Vagina (tissue), 2 donors: ENCODE measurements at regions not wholly inside any gene's neighbourhood (a gene's known extent, or its start where the extent isn't known, plus 50 kb on each side); places are given as distances from the start of the nearest gene placed in this dataset.
"Not testable (repeated sequence)": the region's sequence is repeated elsewhere in the genome, so short reads cannot be mapped to it uniquely, and the experiment has no call there.

Source experiments
- DNase-seq, 2 donors: peaks; one replicate each; pipeline ENCODE4 v3.0.0-alpha.2; 2017; ENCODE audit errors: extremely low spot score in 2 of 2
- H3K27ac ChIP-seq: fragments of 200-600 bp; sonication (generic); one replicate; pipeline ENCODE4 v1.5.1; 2019
- H3K27me3 ChIP-seq: fragments of 200-600 bp; sonication (generic); one replicate; pipeline ENCODE4 v1.5.1; 2019
- H3K36me3 ChIP-seq, 2 donors: fragments of 200-600 bp; sonication (generic); one replicate each; pipeline ENCODE4 v1.5.1; 2017 to 2019
- H3K4me1 ChIP-seq: fragments of 200-600 bp; sonication (generic); one replicate; pipeline ENCODE4 v1.5.1; 2019
- H3K4me3 ChIP-seq, 2 donors: fragments of 200-600 bp; sonication (generic); 1 replicate in 1 of 2; 2 replicates in 1 of 2; pipeline ENCODE4 v1.5.1; 2016 to 2019
- H3K9me3 ChIP-seq: fragments of 200-600 bp; sonication (generic); one replicate; pipeline ENCODE4 v1.5.1; 2019
- POLR2A ChIP-seq, 2 donors: fragments of 450-650 bp; IDR thresholded peaks; one replicate each; pipeline ENCODE4 v1.6.1; 2017; ENCODE audit warnings: antibody characterized with exemption in 2 of 2, mild to moderate bottlenecking in 2 of 2, moderate library complexity in 2 of 2
- POLR2AphosphoS5 ChIP-seq, 2 donors: sonication (generic); formaldehyde crosslinking; IDR thresholded peaks; one replicate each; pipeline ENCODE4 v1.9.0; 2017; ENCODE audit warnings: antibody characterized with exemption in 2 of 2, mild to moderate bottlenecking in 2 of 2, low read depth in 1 of 2; ENCODE audit not compliant: insufficient read depth in 1 of 2
- intact Hi-C: fragments of 100-400 bp; cut with DNase I; formaldehyde crosslinking; loops from one replicate; pipeline ENCODE4 v1.15.1; 2023
- TF ChIP-seq, protein P1 (sequence below), 3 experiments: fragments of 450-650 bp in 2 of 3; fragments of 200-600 bp in 1 of 3; sonication (generic) in 1 of 3; IDR thresholded peaks; one replicate each; pipeline ENCODE4 v1.5.1; 2017 to 2019; ENCODE audit warnings: antibody characterized with exemption in 3 of 3, mild to moderate bottlenecking in 2 of 3, moderate library complexity in 2 of 3

DNA sequence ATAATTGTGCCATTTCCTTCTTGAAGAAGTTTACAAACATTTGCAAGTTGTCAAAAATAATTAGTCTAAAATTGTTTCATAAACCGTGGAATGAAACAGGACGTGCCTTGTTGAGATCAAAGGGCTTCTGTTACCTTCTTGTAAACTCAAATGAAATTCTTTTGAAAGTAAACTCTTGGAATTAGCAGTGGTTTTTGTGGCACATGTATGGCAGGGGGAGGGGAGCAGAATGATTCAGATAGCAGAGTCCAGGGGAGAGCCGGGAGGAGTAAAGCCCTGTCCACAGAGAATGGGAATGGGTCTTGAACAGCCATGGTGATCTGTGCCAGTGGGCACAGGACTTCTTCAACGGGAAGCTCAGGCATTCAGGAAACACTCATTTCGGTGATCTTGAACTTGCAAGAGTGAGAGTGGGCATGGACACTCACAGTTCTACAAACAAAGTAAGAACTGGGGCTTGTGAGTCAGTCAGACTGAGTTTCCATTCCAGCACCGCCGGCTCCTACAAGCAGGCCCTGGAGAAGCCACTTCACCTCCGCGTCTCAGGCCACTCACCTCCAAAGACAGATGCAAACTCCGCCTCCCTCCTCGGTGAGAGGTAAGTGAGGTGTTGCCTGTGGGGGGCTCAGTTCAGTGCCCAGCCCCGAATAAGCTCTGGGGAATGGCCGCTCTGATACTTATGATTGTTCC is 143.1 kb downstream of the CDH26 start:
- Histone ChIP-seq H3K27me3 (no peaks in the 10 kb centered on the region), H3K4me1 (no peaks in the 10 kb centered on the region), H3K36me3 (no peaks in the 10 kb centered on the region), H3K27ac (no peak overlapping the region), H3K9me3 (no peaks in the 10 kb centered on the region), H3K4me3 (no peak overlapping the region)
- TF ChIP-seq, protein P1, sequence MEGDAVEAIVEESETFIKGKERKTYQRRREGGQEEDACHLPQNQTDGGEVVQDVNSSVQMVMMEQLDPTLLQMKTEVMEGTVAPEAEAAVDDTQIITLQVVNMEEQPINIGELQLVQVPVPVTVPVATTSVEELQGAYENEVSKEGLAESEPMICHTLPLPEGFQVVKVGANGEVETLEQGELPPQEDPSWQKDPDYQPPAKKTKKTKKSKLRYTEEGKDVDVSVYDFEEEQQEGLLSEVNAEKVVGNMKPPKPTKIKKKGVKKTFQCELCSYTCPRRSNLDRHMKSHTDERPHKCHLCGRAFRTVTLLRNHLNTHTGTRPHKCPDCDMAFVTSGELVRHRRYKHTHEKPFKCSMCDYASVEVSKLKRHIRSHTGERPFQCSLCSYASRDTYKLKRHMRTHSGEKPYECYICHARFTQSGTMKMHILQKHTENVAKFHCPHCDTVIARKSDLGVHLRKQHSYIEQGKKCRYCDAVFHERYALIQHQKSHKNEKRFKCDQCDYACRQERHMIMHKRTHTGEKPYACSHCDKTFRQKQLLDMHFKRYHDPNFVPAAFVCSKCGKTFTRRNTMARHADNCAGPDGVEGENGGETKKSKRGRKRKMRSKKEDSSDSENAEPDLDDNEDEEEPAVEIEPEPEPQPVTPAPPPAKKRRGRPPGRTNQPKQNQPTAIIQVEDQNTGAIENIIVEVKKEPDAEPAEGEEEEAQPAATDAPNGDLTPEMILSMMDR (IDR thresholded peaks at IDR 0.05), result no peak
- no peak for TF ChIP-seq POLR2AphosphoS5 (IDR thresholded peaks at IDR 0.05; ENCODE audit: insufficient read depth in 1 of 2, low read depth in 1 of 2)
- TF ChIP-seq POLR2A (IDR thresholded peaks at IDR 0.05), result no peak
- intact Hi-C loops, result no loop called here
- no peak for DNase-seq

DNA sequence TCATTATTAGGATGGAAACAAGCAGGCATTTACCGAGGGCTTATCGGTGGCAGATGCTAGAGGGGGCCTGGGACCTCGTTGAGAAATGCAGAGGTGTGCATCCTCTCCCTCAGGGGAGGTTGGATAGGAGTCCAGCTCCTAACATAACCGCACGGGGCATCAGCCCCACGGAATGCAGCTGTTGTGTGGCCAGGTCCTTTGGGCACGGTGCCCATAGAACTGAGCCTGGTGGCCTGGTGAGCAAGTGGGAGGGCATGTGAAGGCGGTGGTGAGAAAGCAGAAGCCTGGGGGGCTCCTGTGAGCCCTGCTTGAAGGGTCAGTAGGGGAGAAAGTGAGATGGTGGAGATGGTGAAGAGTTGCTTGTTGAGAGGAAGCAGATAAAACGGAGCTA is 143.7 kb downstream of the CDH26 start:
- H3K4me3 ChIP-seq, result no peak overlapping the region
- H3K9me3 ChIP-seq, result no peaks in the 10 kb centered on the region
- H3K4me1 ChIP-seq, result no peaks in the 10 kb centered on the region
- intact Hi-C loops, result no loop called here
- TF ChIP-seq, protein P1 (IDR thresholded peaks at IDR 0.05), result no peak
- TF ChIP-seq POLR2AphosphoS5 (IDR thresholded peaks at IDR 0.05; ENCODE audit: insufficient read depth in 1 of 2, low read depth in 1 of 2) (no peak), POLR2A (IDR thresholded peaks at IDR 0.05) (no peak)
- no peaks in the 10 kb centered on the region for H3K36me3 ChIP-seq
- H3K27me3 ChIP-seq, result no peaks in the 10 kb centered on the region
- no peak for DNase-seq
- H3K27ac ChIP-seq, result no peak overlapping the region

DNA sequence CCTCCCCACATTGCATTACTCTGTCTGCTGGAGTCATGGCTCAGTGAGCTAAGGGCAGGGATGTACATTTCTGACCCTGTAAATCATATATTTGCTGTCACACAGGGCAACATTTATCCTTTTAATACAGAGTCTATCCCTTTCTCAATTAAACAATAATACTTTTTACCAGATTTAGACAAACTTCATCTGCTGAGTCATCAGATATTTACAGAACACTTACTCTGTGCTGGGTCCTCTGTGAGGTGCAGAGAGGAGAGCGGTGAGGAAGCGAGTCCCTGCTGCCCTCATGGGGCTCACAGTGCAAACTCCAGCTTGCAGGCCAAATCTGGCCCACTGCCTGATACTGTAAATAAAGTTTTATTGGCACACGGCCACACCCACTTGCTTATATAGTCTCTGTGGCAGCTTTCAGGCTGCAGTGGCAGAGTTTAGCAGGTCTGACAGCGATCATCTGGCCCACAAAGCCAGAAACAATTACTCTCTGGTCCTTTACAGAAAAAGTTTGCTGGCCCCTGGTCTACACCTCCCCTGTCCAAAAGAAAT is 144.5 kb downstream of the CDH26 start:
- Histone ChIP-seq H3K27ac (no peak overlapping the region), H3K9me3 (no peaks in the 10 kb centered on the region), H3K27me3 (no peaks in the 10 kb centered on the region), H3K4me3 (no peak overlapping the region), H3K36me3 (no peaks in the 10 kb centered on the region), H3K4me1 (no peaks in the 10 kb centered on the region)
- TF ChIP-seq POLR2AphosphoS5 (IDR thresholded peaks at IDR 0.05; ENCODE audit: insufficient read depth in 1 of 2, low read depth in 1 of 2) (no peak), POLR2A (IDR thresholded peaks at IDR 0.05) (no peak)
- TF ChIP-seq, protein P1 (IDR thresholded peaks at IDR 0.05), result no peak
- intact Hi-C loops, result no loop called here
- DNase-seq, result no peak

DNA sequence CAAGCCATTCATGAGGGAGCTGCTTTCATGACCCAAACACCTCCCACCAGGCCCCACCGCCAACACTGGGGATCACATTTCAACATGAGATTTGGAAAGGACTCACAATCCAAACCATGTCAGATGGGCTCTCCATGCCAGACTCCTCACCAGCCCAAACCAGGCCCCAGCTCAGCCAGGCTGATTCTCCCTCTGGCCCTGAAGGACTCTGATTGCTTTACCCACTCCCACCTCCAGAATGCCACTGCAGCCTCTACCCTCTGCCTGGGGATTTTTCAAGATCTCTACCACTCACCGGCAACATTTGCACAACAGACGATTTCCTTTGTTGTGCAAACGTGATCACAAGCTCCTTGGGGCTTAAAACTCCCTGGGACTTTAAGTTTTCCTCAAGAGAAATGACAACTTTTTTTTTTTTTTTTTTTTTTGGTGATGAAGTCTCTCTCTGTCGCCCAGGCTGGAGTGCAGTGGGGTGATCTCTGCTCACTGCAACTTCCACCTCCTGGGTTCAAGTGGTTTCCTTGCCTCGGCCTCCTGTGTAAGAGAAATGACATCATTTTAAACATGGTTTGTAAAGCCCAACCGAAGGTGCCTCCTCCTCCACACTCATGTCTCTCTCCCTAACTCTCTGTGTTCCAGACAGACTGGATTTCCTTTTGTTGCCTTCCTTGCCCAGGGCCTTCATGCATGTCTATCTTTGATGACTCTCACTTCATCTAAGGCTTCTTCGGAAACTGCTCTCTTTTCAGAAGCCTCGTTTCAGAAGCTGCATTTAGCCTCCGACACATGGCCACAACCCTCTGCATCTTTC is 147.0 kb downstream of the CDH26 start:
- no peak overlapping the region for H3K4me3 ChIP-seq
- no peaks in the 10 kb centered on the region for H3K27me3 ChIP-seq
- H3K36me3 ChIP-seq, result no peaks in the 10 kb centered on the region
- intact Hi-C loops, result no loop called here
- TF ChIP-seq POLR2AphosphoS5 (IDR thresholded peaks at IDR 0.05; ENCODE audit: insufficient read depth in 1 of 2, low read depth in 1 of 2) (no peak), POLR2A (IDR thresholded peaks at IDR 0.05) (no peak)
- TF ChIP-seq, protein P1 (IDR thresholded peaks at IDR 0.05), result no peak
- no peaks in the 10 kb centered on the region for H3K9me3 ChIP-seq
- no peaks in the 10 kb centered on the region for H3K4me1 ChIP-seq
- DNase-seq, result no peak
- no peak overlapping the region for H3K27ac ChIP-seq

DNA sequence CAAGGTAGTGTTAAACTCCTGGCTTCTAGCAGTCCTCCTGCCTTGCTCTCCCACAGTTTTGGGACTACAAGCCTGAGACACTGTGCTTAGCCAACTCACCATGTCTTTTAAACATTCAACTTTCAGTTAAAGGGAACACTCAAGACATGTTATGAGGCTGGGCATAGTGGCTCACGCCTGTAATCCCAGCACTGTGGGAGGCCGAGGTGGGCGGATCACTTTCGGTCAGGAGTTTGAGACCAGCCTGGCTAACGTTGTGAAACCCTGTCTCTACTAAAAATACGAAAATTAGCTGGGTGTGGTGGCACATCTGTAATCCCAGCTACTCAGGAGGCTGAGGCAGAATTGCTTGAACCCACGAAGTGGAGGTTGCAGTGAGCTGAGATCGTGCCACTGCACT is 148.0 kb downstream of the CDH26 start:
- H3K9me3 ChIP-seq, H3K4me3 ChIP-seq, H3K36me3 ChIP-seq, H3K27me3 ChIP-seq, DNase-seq, H3K27ac ChIP-seq, intact Hi-C loops, H3K4me1 ChIP-seq: not testable (repeated sequence)
